ENCODE measurements at regions not wholly inside any gene's neighbourhood (a gene's known extent, or its start where the extent isn't known, plus 50 kb on each side); places are given as distances from the start of the nearest gene placed in this dataset.

- 66 to 87% (median 83%) methylated on average over 7 of the region's 7 CpGs for WGBS, 5 donors
- Histone ChIP-seq H3K27ac (no peak overlapping the region), H3K4me3 (no peak overlapping the region), H3K36me3 (no peaks in the 10 kb centered on the region), H3K4me1 (peaks cover 0 to 13% (median 6%) of the 10 kb centered on the region in 4 donors), H3K27me3 (no peaks in the 10 kb centered on the region), H3K9me3 (no peaks in the 10 kb centered on the region)
- TF ChIP-seq CTCF (IDR thresholded peaks at IDR 0.05) (no peak), POLR2AphosphoS5 (IDR thresholded peaks at IDR 0.05) (no peak), POLR2A (IDR thresholded peaks at IDR 0.05) (no peak), EP300 (IDR thresholded peaks at IDR 0.05) (no peak)
- intact Hi-C loops (cut with DNase I; ENCODE audit: low total_unique reads) = no loop called here
- DNase-seq = no peak
These were observed 284.0 kb downstream of the MN1 start for GRCh38 chr22:27517361-27518155.

GRCh38 chr22:27518531-27519340 lies 282.8 kb downstream of the MN1 start:
- H3K36me3 ChIP-seq = no peaks in the 10 kb centered on the region
- H3K4me1 ChIP-seq = peaks cover 0 to 8% (median 2%) of the 10 kb centered on the region in 4 donors
- intact Hi-C loops (cut with DNase I; ENCODE audit: low total_unique reads) = no loop called here
- no peaks in the 10 kb centered on the region for H3K9me3 ChIP-seq
- no peak overlapping the region for H3K4me3 ChIP-seq
- no peak overlapping the region for H3K27ac ChIP-seq
- H3K27me3 ChIP-seq = no peaks in the 10 kb centered on the region
- peak in 1 of 2 donors; percentile 61 for DNase-seq
- no peak for TF ChIP-seq POLR2AphosphoS5 (IDR thresholded peaks at IDR 0.05)
- no peak for TF ChIP-seq CTCF (IDR thresholded peaks at IDR 0.05)
- no peak for TF ChIP-seq POLR2A (IDR thresholded peaks at IDR 0.05)
- TF ChIP-seq EP300 (IDR thresholded peaks at IDR 0.05) = no peak
- WGBS, 5 donors = 51 to 73% (median 61%) methylated on average over 16 of the region's 16 CpGs

GRCh38 chr22:27523711-27524110 lies 277.8 kb downstream of the MN1 start:
- no peak for DNase-seq
- no peaks in the 10 kb centered on the region for H3K9me3 ChIP-seq
- no peak overlapping the region for H3K27ac ChIP-seq
- no peak for TF ChIP-seq POLR2AphosphoS5 (IDR thresholded peaks at IDR 0.05)
- TF ChIP-seq EP300 (IDR thresholded peaks at IDR 0.05) = no peak
- TF ChIP-seq POLR2A (IDR thresholded peaks at IDR 0.05) = no peak
- TF ChIP-seq CTCF (IDR thresholded peaks at IDR 0.05) = no peak
- H3K36me3 ChIP-seq = no peaks in the 10 kb centered on the region
- 84 to 90% (median 86%) methylated on average over 5 of the region's 5 CpGs for WGBS, 5 donors
- H3K4me1 ChIP-seq = no peaks in the 10 kb centered on the region
- intact Hi-C loops (cut with DNase I; ENCODE audit: low total_unique reads) = no loop called here
- H3K27me3 ChIP-seq = no peaks in the 10 kb centered on the region
- no peak overlapping the region for H3K4me3 ChIP-seq

- intact Hi-C loops (cut with DNase I; ENCODE audit: low total_unique reads) = no loop called here
- Histone ChIP-seq H3K27me3 (no peaks in the 10 kb centered on the region), H3K27ac (no peak overlapping the region), H3K4me3 (no peak overlapping the region), H3K9me3 (no peaks in the 10 kb centered on the region), H3K4me1 (no peaks in the 10 kb centered on the region), H3K36me3 (no peaks in the 10 kb centered on the region)
- 91 to 94% (median 93%) methylated on average over 2 of the region's 2 CpGs for WGBS, 5 donors
- no peak for DNase-seq
- no peak for TF ChIP-seq POLR2A (IDR thresholded peaks at IDR 0.05)
- no peak for TF ChIP-seq EP300 (IDR thresholded peaks at IDR 0.05)
- TF ChIP-seq POLR2AphosphoS5 (IDR thresholded peaks at IDR 0.05) = no peak
- no peak for TF ChIP-seq CTCF (IDR thresholded peaks at IDR 0.05)
These were observed 275.8 kb downstream of the MN1 start for GRCh38 chr22:27525711-27526110.

Data from stomach (tissue), 8 donors.